ENCODE measurements at regions not wholly inside any gene's neighbourhood (a gene's known extent, or its start where the extent isn't known, plus 50 kb on each side); places are given as distances from the start of the nearest gene placed in this dataset.
"Not testable (repeated sequence)": the region's sequence is repeated elsewhere in the genome, so short reads cannot be mapped to it uniquely, and the experiment has no call there.

DNA sequence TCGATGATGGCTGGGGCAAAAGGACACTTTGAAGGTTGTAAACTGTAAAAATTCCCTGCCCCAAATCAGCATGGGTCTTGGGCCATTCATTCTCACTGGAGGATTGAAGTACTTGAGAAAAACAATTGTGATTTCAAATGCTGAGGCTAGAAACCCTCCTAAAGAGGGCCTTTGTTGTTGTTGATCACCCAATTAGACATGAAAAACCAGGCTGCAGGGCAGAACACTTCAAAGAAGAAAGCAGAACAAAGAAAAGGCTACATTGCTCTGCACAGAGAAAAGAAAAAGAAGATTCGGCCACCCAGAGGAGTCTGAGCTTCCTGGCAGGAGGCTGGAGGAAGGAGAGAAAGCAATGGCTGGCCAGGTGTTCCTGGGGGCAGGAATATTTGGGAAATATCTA, 143.1 kb downstream of the NPY start:
- Mint-ChIP-seq H3K4me3 (no peak overlapping the region), H3K4me1 (peaks cover 2% of the 10 kb centered on the region), H3K36me3 (ENCODE audit: low read depth) (no peaks in the 10 kb centered on the region), H3K27ac (no peak overlapping the region), H3K27me3 (peaks cover 23% of the 10 kb centered on the region)
- ATAC-seq (no peak), DNase-seq (no peak)
- no peaks in the 10 kb centered on the region for H3K9me3 ChIP-seq (ENCODE audit: control insufficient read depth, low read length, poor library complexity, severe bottlenecking)

DNA sequence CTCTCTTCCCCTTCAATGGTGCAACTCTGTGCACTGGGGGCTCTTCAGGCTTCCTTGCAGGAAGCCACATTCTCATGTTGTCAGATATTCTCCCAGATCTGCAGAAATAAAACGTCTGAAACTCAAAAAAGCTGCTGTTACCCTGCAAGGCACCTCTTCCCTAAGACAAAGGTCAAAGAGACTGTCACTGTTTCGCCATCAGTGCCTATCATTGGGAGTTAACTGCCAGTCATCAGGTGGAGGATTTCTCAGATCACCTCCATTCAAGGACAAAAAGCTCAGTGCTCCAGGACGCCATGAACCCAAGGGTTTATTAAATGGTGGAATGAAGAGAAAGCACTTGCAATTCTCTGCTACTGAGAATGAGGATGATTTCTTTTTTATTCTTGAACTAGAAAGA, 144.6 kb upstream of the PALS2 start:
- H3K9me3 ChIP-seq (ENCODE audit: control insufficient read depth, low read length, poor library complexity, severe bottlenecking): no peaks in the 10 kb centered on the region
- no peaks in the 10 kb centered on the region for H3K36me3 Mint-ChIP-seq (ENCODE audit: low read depth)
- DNase-seq (no peak), ATAC-seq (no peak)
- no peak overlapping the region for H3K4me3 Mint-ChIP-seq
- peaks cover 2% of the 10 kb centered on the region for H3K4me1 Mint-ChIP-seq
- no peak overlapping the region for H3K27ac Mint-ChIP-seq
- H3K27me3 Mint-ChIP-seq: peaks cover 23% of the 10 kb centered on the region

DNA sequence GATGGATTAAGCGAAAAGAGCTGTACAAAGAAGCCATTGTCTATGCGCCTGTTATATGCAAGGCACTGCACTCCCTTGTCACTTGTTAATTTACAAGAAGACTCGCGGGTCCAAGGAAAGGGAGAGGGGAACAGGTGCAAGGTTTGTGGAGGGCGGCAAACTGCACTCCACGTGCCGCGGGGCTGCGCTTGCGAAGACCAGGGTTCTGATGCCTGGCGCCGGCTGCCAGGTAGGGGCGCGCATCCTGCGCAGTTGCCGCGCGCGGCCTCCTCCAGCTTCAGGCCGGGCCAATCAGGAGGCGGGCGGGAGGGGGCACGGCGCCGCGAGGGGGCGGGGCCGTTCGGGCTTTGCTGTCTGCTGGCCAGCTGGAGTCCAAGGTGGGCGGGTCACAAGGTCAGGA, 140.6 kb upstream of the PALS2 start:
- Mint-ChIP-seq H3K27ac (no peak overlapping the region), H3K4me3 (no peak overlapping the region)

DNA sequence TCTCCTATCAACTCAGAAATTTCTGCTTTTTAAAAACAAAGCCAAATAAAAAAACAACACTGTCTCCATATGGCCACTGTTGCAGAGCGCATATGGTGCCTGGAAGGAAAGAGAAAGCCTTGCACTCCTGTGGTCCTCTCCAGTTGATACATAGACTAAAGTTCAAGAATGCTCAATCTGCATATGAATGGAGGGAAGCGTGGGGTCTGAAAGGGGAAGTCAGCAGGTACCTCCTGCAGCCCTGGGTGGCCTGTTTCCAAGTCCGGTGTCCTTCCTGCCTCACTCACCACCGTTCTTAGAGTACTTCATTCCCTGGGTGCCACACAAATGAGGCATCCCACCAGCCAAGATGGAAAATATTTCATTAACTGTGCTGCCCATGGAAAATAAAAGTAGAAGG, 138.3 kb upstream of the PALS2 start:
- no peaks in the 10 kb centered on the region for H3K9me3 ChIP-seq (ENCODE audit: control insufficient read depth, low read length, poor library complexity, severe bottlenecking)
- H3K36me3 Mint-ChIP-seq (ENCODE audit: low read depth): no peaks in the 10 kb centered on the region
- ATAC-seq (no peak), DNase-seq (no peak)
- H3K27me3 Mint-ChIP-seq: peaks cover 4% of the 10 kb centered on the region
- no peak overlapping the region for H3K27ac Mint-ChIP-seq
- no peak overlapping the region for H3K4me3 Mint-ChIP-seq
- no peaks in the 10 kb centered on the region for H3K4me1 Mint-ChIP-seq

More for the DNA sequence above, 140.6 kb upstream of the PALS2 start:
- ATAC-seq: no peak
- Mint-ChIP-seq H3K4me1 (no peaks in the 10 kb centered on the region), H3K36me3 (ENCODE audit: low read depth) (no peaks in the 10 kb centered on the region), H3K27me3 (peaks cover 17% of the 10 kb centered on the region)
- no peak for DNase-seq
- no peaks in the 10 kb centered on the region for H3K9me3 ChIP-seq (ENCODE audit: control insufficient read depth, low read length, poor library complexity, severe bottlenecking)

DNA sequence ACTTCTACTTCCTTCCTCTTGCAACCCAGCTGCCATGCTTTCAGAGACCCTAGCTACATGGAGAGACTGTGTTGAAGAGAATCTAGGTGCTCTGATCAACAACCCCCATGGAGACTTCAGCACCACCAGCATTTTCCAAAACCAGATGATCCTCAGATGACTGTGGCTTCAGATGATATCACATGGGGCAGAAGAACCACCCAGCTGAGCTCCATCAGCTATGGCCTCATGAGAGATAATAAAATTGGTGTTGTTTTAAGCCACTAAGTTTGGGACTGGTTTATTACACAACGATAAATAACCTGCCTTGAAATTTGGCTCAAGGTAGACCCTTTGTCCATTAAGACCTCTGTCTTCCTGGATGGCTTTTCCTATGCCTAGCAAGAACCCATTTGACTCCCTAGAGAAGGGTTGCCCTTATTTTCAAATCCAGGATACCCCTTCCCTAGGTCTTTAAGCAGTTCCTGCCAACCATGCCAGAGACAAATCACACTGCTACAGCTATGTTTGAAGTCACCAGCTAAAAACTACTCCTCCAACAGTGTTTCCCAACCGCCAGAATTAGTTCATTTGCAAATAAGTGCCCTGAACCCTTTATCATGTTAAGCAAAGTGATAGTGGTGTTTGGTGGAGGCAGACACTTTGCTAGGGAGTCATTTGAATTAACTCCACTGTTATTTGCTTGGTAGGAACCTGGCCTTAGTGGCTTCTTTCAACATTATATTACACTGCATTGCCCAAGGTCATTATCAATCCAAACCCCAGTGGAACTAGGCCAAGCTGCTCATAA, 136.9 kb upstream of the PALS2 start:
- DNase-seq (no peak), ATAC-seq (no peak)
- Mint-ChIP-seq H3K27ac (no peak overlapping the region), H3K27me3 (peaks cover 9% of the 10 kb centered on the region), H3K36me3 (ENCODE audit: low read depth) (no peaks in the 10 kb centered on the region), H3K4me3 (no peak overlapping the region), H3K4me1 (no peaks in the 10 kb centered on the region)
- H3K9me3 ChIP-seq (ENCODE audit: control insufficient read depth, low read length, poor library complexity, severe bottlenecking): no peaks in the 10 kb centered on the region

DNA sequence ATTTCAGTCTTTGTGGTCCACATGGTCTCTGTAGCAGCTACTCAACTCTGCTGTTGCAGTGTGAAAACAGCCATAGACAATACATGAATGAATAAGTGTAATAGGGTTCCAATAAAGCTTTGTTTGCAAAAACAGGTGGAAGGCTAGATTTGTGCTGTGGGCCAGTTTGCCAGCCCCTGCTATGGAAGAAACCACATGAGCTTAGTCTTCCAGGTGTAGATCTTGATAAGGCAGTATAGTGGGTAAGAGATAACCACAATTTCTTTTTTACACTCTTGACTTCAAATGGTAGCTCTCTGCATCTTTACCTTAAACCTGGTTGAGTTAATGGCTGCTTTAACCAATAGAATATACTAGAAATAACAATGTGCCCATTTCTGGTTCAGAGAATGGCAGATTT, 135.0 kb upstream of the PALS2 start:
- no peak for DNase-seq
- H3K36me3 Mint-ChIP-seq (ENCODE audit: low read depth): no peaks in the 10 kb centered on the region
- ATAC-seq: no peak
- H3K4me1 Mint-ChIP-seq: no peaks in the 10 kb centered on the region
- no peak overlapping the region for H3K27ac Mint-ChIP-seq
- no peak overlapping the region for H3K4me3 Mint-ChIP-seq
- H3K27me3 Mint-ChIP-seq: peaks cover 15% of the 10 kb centered on the region
- no peaks in the 10 kb centered on the region for H3K9me3 ChIP-seq (ENCODE audit: control insufficient read depth, low read length, poor library complexity, severe bottlenecking)

DNA sequence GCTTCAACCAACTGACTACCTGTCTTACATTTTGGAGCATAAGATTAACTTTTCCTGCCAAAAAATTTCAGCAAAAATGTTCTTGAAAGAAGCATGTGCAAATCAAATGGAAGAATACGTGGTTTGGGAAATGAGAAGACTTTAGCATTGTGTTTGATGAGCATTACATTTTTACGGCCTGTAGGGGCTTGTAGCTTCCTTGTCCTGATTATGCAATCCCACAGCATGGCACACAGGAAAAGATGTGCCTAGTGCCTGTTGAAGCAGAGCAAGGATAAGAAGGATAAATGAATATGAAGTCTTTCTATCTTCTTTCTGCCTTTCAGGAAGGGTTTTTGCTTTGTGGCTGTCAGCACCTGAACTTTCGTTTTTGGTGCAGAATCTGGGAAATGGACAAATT, 134.1 kb upstream of the PALS2 start:
- not testable (repeated sequence) for ATAC-seq; DNase-seq; H3K4me3 Mint-ChIP-seq; H3K27ac Mint-ChIP-seq; H3K36me3 Mint-ChIP-seq (ENCODE audit: low read depth); H3K9me3 ChIP-seq (ENCODE audit: control insufficient read depth, low read length, poor library complexity, severe bottlenecking); H3K4me1 Mint-ChIP-seq
- H3K27me3 Mint-ChIP-seq: peaks cover 15% of the 10 kb centered on the region

DNA sequence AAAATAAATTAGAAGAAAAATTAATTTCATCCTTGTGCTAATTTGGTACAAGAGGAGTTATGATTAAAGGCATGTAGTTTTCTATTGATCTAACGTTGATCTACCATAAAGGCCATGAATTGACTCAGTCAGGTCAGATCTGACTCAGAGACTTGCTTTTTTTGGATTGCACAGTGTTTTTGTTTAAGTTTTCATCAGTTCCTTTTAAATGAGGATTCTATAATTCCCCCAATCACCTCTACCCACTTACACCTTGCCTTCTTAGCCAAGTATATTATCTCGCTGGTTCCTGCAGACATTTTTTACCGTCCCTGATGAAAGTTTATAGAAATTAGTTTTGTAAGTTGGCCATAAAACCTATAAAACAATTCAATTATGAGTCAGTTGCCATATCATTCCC, 132.4 kb upstream of the PALS2 start:
- Mint-ChIP-seq H3K4me1 (no peaks in the 10 kb centered on the region), H3K27me3 (peaks cover 18% of the 10 kb centered on the region), H3K4me3 (no peak overlapping the region), H3K27ac (no peak overlapping the region), H3K36me3 (ENCODE audit: low read depth) (no peaks in the 10 kb centered on the region)
- ATAC-seq (no peak), DNase-seq (no peak)
- H3K9me3 ChIP-seq (ENCODE audit: control insufficient read depth, low read length, poor library complexity, severe bottlenecking): no peaks in the 10 kb centered on the region

DNA sequence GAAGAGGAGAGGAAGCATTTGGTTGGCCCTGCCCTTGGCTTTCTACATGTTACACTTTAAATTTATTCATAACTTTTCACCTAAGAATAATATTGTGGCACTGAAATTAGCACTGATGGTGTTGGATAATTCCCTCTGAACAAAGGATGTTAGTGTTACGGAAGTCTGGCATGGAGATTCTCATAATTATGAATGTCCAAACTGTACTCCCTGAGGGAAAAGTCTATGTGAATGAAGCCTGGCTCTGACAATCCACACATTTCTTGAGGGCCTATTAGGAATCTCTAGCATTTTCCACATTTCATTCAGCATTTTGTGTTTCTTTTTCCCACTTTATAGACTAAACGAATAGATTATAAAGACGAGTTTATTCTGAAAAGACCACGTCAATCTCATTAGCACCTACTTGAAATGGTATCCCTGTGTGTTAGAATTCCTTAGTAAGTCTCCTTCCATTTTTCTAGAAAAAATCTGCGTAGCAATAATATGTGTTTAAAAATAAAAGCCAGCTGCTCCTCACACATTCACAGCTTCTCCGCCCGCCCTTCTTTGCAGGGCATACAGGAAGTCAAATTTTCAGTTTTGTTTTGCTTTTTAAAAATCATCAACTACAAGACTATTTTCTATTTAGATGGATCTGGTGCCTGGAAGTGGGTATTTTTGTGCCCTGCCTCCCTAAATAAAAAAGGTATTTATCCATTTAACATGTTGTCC, 131.8 kb upstream of the PALS2 start:
- ATAC-seq: no peak
- H3K9me3 ChIP-seq (ENCODE audit: control insufficient read depth, low read length, poor library complexity, severe bottlenecking): no peaks in the 10 kb centered on the region
- H3K4me1 Mint-ChIP-seq: no peaks in the 10 kb centered on the region
- no peak for DNase-seq
- no peaks in the 10 kb centered on the region for H3K36me3 Mint-ChIP-seq (ENCODE audit: low read depth)
- peaks cover 21% of the 10 kb centered on the region for H3K27me3 Mint-ChIP-seq
- no peak overlapping the region for H3K4me3 Mint-ChIP-seq
- no peak overlapping the region for H3K27ac Mint-ChIP-seq

DNA sequence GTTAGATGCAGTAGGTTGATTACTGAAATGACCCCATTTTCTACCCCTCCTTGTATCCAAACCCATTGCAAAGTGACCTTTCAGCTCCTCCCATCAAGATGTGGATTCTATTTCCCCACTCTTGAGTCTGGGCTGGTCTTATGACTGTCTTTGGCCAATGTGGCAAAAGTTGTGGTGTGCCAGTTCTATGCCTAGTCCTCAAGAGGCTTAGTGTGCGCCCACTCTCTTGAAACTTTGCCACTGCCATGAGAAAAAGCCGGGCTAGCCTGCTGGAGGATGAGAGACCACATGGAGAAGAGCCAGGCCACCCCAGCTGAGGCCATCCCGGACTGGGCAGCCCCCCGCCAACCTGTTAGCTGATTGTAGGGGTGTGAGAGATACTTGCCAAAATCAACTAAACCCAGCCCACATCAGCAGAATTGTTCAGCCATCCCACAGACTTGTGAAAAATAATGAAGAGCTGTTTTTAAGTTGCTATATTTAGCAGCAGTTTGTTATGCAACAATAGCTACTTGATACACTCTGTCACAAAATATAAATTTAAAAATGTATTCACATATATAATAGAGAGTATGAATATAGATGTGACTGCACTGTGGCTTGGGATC, 131.0 kb upstream of the PALS2 start:
- Mint-ChIP-seq H3K4me1 (no peaks in the 10 kb centered on the region), H3K4me3 (no peak overlapping the region), H3K27ac (no peak overlapping the region), H3K36me3 (ENCODE audit: low read depth) (no peaks in the 10 kb centered on the region), H3K27me3 (peaks cover 29% of the 10 kb centered on the region)
- DNase-seq (no peak), ATAC-seq (no peak)
- no peaks in the 10 kb centered on the region for H3K9me3 ChIP-seq (ENCODE audit: control insufficient read depth, low read length, poor library complexity, severe bottlenecking)

DNA sequence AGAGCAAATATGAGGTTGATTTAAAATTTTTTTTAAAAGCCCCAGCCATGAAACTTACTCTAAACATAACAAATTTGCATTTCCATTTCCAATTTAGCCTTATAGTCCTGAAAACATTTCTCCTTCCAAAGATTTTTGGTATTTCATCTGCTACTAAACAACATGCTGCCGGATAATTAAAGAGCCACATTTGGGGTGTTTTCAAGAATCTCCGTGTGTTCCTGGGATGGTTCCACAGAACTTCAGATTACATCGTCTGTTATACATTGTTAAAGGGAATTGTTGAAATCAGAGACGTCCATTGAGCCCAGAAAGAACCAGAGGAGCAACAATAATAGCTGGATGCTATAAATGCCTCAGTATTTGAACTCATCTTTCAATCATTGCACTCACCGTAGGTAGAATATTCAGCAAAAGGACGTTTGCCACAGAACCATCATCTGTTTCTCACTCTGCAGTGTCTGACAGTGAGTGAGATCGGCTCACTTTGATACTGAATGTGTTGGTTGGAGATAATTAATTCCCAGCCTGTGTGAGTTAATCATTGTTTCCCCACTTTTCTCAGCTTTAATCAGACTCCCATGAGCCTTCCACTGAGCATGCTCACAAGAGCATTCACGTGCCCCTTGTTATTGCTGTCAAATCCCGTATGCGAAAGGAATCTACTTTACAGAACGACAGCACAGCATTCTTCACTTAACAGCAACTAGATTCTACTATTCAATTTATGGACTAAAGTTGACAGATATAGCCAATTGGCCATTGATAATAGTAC, 128.4 kb upstream of the PALS2 start:
- no peaks in the 10 kb centered on the region for H3K36me3 Mint-ChIP-seq (ENCODE audit: low read depth)
- no peak for DNase-seq
- H3K4me1 Mint-ChIP-seq: no peaks in the 10 kb centered on the region

DNA sequence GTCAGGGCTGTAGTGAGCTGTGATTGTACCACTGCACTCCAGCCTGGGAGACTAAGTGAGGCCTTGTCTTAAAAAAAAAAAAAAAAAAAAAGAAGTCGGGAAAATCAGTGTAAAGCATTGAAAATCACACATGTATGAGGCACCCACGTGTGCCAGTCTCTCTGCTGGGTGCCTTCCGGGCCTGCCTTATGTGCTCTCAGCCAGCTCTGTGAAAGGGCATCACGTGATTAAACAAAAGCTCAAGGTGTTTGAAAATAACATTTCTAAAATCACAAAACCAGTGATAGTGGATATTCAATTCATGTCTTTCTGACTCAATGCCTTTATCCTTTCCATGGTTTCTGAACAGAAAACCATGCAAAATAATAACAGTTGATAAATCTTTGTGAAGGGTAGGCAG, 125.2 kb upstream of the PALS2 start:
- no peak overlapping the region for H3K4me3 Mint-ChIP-seq
- H3K4me1 Mint-ChIP-seq: no peaks in the 10 kb centered on the region
- H3K27ac Mint-ChIP-seq: no peak overlapping the region
- peaks cover 43% of the 10 kb centered on the region for H3K27me3 Mint-ChIP-seq
- no peaks in the 10 kb centered on the region for H3K36me3 Mint-ChIP-seq (ENCODE audit: low read depth)
- DNase-seq: no peak
- no peak for ATAC-seq
- H3K9me3 ChIP-seq (ENCODE audit: control insufficient read depth, low read length, poor library complexity, severe bottlenecking): no peaks in the 10 kb centered on the region

More for the DNA sequence above, 128.4 kb upstream of the PALS2 start:
- no peaks in the 10 kb centered on the region for H3K9me3 ChIP-seq (ENCODE audit: control insufficient read depth, low read length, poor library complexity, severe bottlenecking)
- no peak overlapping the region for H3K27ac Mint-ChIP-seq
- peaks cover 39% of the 10 kb centered on the region for H3K27me3 Mint-ChIP-seq
- no peak overlapping the region for H3K4me3 Mint-ChIP-seq
- no peak for ATAC-seq

DNA sequence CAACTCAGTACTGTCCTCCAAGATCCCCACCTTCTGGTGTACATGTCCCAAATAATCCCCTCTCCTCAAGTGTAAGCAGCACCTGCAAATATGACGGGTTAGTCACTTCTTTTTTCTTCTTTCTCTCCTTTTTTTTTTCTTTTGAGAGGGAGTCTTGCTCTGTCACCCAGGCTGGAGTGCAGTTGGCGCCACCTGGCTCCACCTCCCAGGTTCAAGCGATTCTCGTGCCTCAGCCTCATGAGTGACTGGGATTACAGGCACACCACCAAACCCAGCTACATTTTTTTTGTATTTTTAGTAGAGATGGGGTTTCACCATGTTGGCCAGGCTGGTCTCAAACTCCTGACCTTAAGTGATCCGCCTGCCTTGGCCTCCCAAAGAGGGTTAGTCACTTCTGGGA, 123.8 kb upstream of the PALS2 start:
- H3K36me3 Mint-ChIP-seq (ENCODE audit: low read depth); H3K9me3 ChIP-seq (ENCODE audit: control insufficient read depth, low read length, poor library complexity, severe bottlenecking); H3K27ac Mint-ChIP-seq; ATAC-seq; H3K4me3 Mint-ChIP-seq; DNase-seq; H3K4me1 Mint-ChIP-seq: not testable (repeated sequence)
- peaks cover 47% of the 10 kb centered on the region for H3K27me3 Mint-ChIP-seq

Data from T-helper 17 cell (primary cell).